ENCODE measurements at regions not wholly inside any gene's neighbourhood (a gene's known extent, or its start where the extent isn't known, plus 50 kb on each side); places are given as distances from the start of the nearest gene placed in this dataset.
A peak's percentile ranks its signal among the peaks of the same experiment; 100 is the strongest.

GRCh38 chr9:1776668-1777067, 238.5 kb upstream of the SMARCA2 start:
- Mint-ChIP-seq H3K4me1 (no peaks in the 10 kb centered on the region), H3K4me3 (no peak overlapping the region), H3K27ac (no peak overlapping the region), H3K9me3 (peaks cover 2% of the 10 kb centered on the region), H3K36me3 (no peaks in the 10 kb centered on the region), H3K27me3 (no peaks in the 10 kb centered on the region)
- no peak for ATAC-seq

- Mint-ChIP-seq H3K27me3 (peaks cover 15% of the 10 kb centered on the region), H3K27ac (no peak overlapping the region), H3K4me3 (no peak overlapping the region), H3K4me1 (no peaks in the 10 kb centered on the region), H3K9me3 (no peaks in the 10 kb centered on the region), H3K36me3 (no peaks in the 10 kb centered on the region)
- no peak for ATAC-seq
These were observed 224.0 kb upstream of the SMARCA2 start for GRCh38 chr9:1791191-1791590.

- Mint-ChIP-seq H3K27ac (no peak overlapping the region), H3K9me3 (no peaks in the 10 kb centered on the region), H3K27me3 (peaks cover 10% of the 10 kb centered on the region), H3K36me3 (no peaks in the 10 kb centered on the region), H3K4me1 (no peaks in the 10 kb centered on the region), H3K4me3 (no peak overlapping the region)
- no peak for ATAC-seq
These were observed 220.4 kb upstream of the SMARCA2 start for GRCh38 chr9:1794547-1795270.

GRCh38 chr9:1804128-1804865, 210.8 kb upstream of the SMARCA2 start:
- no peaks in the 10 kb centered on the region for H3K4me1 Mint-ChIP-seq
- H3K27ac Mint-ChIP-seq, result no peak overlapping the region
- ATAC-seq, result no peak
- H3K36me3 Mint-ChIP-seq, result no peaks in the 10 kb centered on the region
- H3K9me3 Mint-ChIP-seq, result peaks cover 5% of the 10 kb centered on the region
- H3K27me3 Mint-ChIP-seq, result no peaks in the 10 kb centered on the region
- no peak overlapping the region for H3K4me3 Mint-ChIP-seq

- Mint-ChIP-seq H3K9me3 (no peaks in the 10 kb centered on the region), H3K4me1 (peaks cover 5% of the 10 kb centered on the region), H3K4me3 (no peak overlapping the region), H3K36me3 (no peaks in the 10 kb centered on the region), H3K27ac (no peak overlapping the region), H3K27me3 (peaks cover 21% of the 10 kb centered on the region)
- no peak for ATAC-seq
These were observed 185.4 kb upstream of the SMARCA2 start for GRCh38 chr9:1829719-1830118.

GRCh38 chr9:1832960-1833359, 182.2 kb upstream of the SMARCA2 start:
- no peaks in the 10 kb centered on the region for H3K36me3 Mint-ChIP-seq
- no peak for ATAC-seq
- no peak overlapping the region for H3K27ac Mint-ChIP-seq
- H3K9me3 Mint-ChIP-seq, result no peaks in the 10 kb centered on the region
- no peak overlapping the region for H3K4me3 Mint-ChIP-seq
- peaks cover 5% of the 10 kb centered on the region for H3K4me1 Mint-ChIP-seq
- H3K27me3 Mint-ChIP-seq, result no peaks in the 10 kb centered on the region

- Mint-ChIP-seq H3K27me3 (no peaks in the 10 kb centered on the region), H3K4me1 (no peaks in the 10 kb centered on the region), H3K4me3 (no peak overlapping the region), H3K36me3 (no peaks in the 10 kb centered on the region), H3K9me3 (no peaks in the 10 kb centered on the region), H3K27ac (no peak overlapping the region)
- no peak for ATAC-seq
These were observed 177.6 kb upstream of the SMARCA2 start for GRCh38 chr9:1837453-1838084.

GRCh38 chr9:1839909-1840308, 175.2 kb upstream of the SMARCA2 start:
- Mint-ChIP-seq H3K36me3 (no peaks in the 10 kb centered on the region), H3K27ac (no peak overlapping the region), H3K9me3 (no peaks in the 10 kb centered on the region), H3K4me1 (no peaks in the 10 kb centered on the region), H3K4me3 (no peak overlapping the region), H3K27me3 (no peaks in the 10 kb centered on the region)
- ATAC-seq, result no peak

GRCh38 chr9:1845425-1845824, 169.7 kb upstream of the SMARCA2 start:
- Mint-ChIP-seq H3K9me3 (peaks cover 3% of the 10 kb centered on the region), H3K36me3 (no peaks in the 10 kb centered on the region), H3K4me1 (no peaks in the 10 kb centered on the region), H3K27me3 (no peaks in the 10 kb centered on the region), H3K4me3 (no peak overlapping the region), H3K27ac (no peak overlapping the region)
- ATAC-seq, result no peak

GRCh38 chr9:1855726-1856125, 159.4 kb upstream of the SMARCA2 start:
- no peak for ATAC-seq
- H3K9me3 Mint-ChIP-seq, result peaks cover 8% of the 10 kb centered on the region
- peaks cover 8% of the 10 kb centered on the region for H3K27me3 Mint-ChIP-seq
- no peak overlapping the region for H3K4me3 Mint-ChIP-seq
- no peaks in the 10 kb centered on the region for H3K36me3 Mint-ChIP-seq
- no peaks in the 10 kb centered on the region for H3K4me1 Mint-ChIP-seq
- no peak overlapping the region for H3K27ac Mint-ChIP-seq

- H3K36me3 Mint-ChIP-seq, result no peaks in the 10 kb centered on the region
- no peaks in the 10 kb centered on the region for H3K4me1 Mint-ChIP-seq
- ATAC-seq, result no peak
- peaks cover 5% of the 10 kb centered on the region for H3K9me3 Mint-ChIP-seq
- H3K27me3 Mint-ChIP-seq, result peaks cover 8% of the 10 kb centered on the region
- H3K4me3 Mint-ChIP-seq, result no peak overlapping the region
- H3K27ac Mint-ChIP-seq, result no peak overlapping the region
These were observed 157.3 kb upstream of the SMARCA2 start for GRCh38 chr9:1857808-1858207.

- peaks cover 16% of the 10 kb centered on the region for H3K4me1 Mint-ChIP-seq
- no peaks in the 10 kb centered on the region for H3K27me3 Mint-ChIP-seq
- no peaks in the 10 kb centered on the region for H3K36me3 Mint-ChIP-seq
- no peak overlapping the region for H3K27ac Mint-ChIP-seq
- H3K4me3 Mint-ChIP-seq, result no peak overlapping the region
- ATAC-seq, result peak; percentile 81
- no peaks in the 10 kb centered on the region for H3K9me3 Mint-ChIP-seq
These were observed 145.3 kb upstream of the SMARCA2 start for GRCh38 chr9:1869843-1870242.

GRCh38 chr9:1870915-1871314, 144.2 kb upstream of the SMARCA2 start:
- ATAC-seq, result no peak
- H3K36me3 Mint-ChIP-seq, result no peaks in the 10 kb centered on the region
- H3K4me1 Mint-ChIP-seq, result peaks cover 24% of the 10 kb centered on the region
- H3K9me3 Mint-ChIP-seq, result no peaks in the 10 kb centered on the region
- H3K4me3 Mint-ChIP-seq, result no peak overlapping the region
- H3K27ac Mint-ChIP-seq, result no peak overlapping the region
- H3K27me3 Mint-ChIP-seq, result no peaks in the 10 kb centered on the region

GRCh38 chr9:1871626-1872419, 143.3 kb upstream of the SMARCA2 start:
- no peak overlapping the region for H3K4me3 Mint-ChIP-seq
- no peaks in the 10 kb centered on the region for H3K9me3 Mint-ChIP-seq
- no peaks in the 10 kb centered on the region for H3K27me3 Mint-ChIP-seq
- no peak for ATAC-seq
- H3K4me1 Mint-ChIP-seq, result peaks cover 33% of the 10 kb centered on the region
- no peak overlapping the region for H3K27ac Mint-ChIP-seq
- no peaks in the 10 kb centered on the region for H3K36me3 Mint-ChIP-seq

GRCh38 chr9:1875251-1875851, 139.8 kb upstream of the SMARCA2 start:
- H3K4me3 Mint-ChIP-seq, result no peak overlapping the region
- H3K9me3 Mint-ChIP-seq, result no peaks in the 10 kb centered on the region
- no peaks in the 10 kb centered on the region for H3K36me3 Mint-ChIP-seq
- H3K27me3 Mint-ChIP-seq, result no peaks in the 10 kb centered on the region
- H3K4me1 Mint-ChIP-seq, result peaks cover 36% of the 10 kb centered on the region
- no peak for ATAC-seq
- no peak overlapping the region for H3K27ac Mint-ChIP-seq
